GM19035 (cell line): ENCODE measurements at regions not wholly inside any gene's neighbourhood (a gene's known extent, or its start where the extent isn't known, plus 50 kb on each side); places are given as distances from the start of the nearest gene placed in this dataset.

ENCODE experiments used
- ATAC-seq: cut with Tn5 transposase; IDR thresholded peaks from one replicate; pipeline ENCODE4 v1.9.1; 2021; ENCODE audit not compliant: unreplicated experiment

- no peak for ATAC-seq
These were observed 113.1 kb upstream of the RGS18 start for GRCh38 chr1:192045131-192045530.

- ATAC-seq: no peak
These were observed 104.7 kb upstream of the RGS18 start for GRCh38 chr1:192053531-192053971.

- no peak for ATAC-seq
These were observed 100.5 kb upstream of the RGS18 start for GRCh38 chr1:192057766-192058165.

GRCh38 chr1:192059407-192059806, 98.9 kb upstream of the RGS18 start:
- no peak for ATAC-seq

- ATAC-seq: no peak
These were observed 96.7 kb upstream of the RGS18 start for GRCh38 chr1:192061556-192061955.

- ATAC-seq: no peak
These were observed 93.2 kb upstream of the RGS18 start for GRCh38 chr1:192065087-192065486.

GRCh38 chr1:192066202-192066601, 92.1 kb upstream of the RGS18 start:
- ATAC-seq: no peak

- no peak for ATAC-seq
These were observed 90.9 kb upstream of the RGS18 start for GRCh38 chr1:192067360-192067759.

GRCh38 chr1:192070213-192070612, 88.0 kb upstream of the RGS18 start:
- no peak for ATAC-seq

GRCh38 chr1:192080684-192081083, 77.6 kb upstream of the RGS18 start:
- no peak for ATAC-seq

- no peak for ATAC-seq
These were observed 76.9 kb upstream of the RGS18 start for GRCh38 chr1:192081359-192081758.

- no peak for ATAC-seq
These were observed 71.6 kb upstream of the RGS18 start for GRCh38 chr1:192086644-192087043.

- ATAC-seq: no peak
These were observed 70.9 kb upstream of the RGS18 start for GRCh38 chr1:192087334-192087733.

- no peak for ATAC-seq
These were observed 69.8 kb upstream of the RGS18 start for GRCh38 chr1:192088496-192088895.

GRCh38 chr1:192098001-192098400, 60.3 kb upstream of the RGS18 start:
- ATAC-seq: no peak

GRCh38 chr1:192099328-192099727, 58.9 kb upstream of the RGS18 start:
- ATAC-seq: no peak

- ATAC-seq: no peak
These were observed 57.4 kb upstream of the RGS18 start for GRCh38 chr1:192100686-192101468.

- ATAC-seq: no peak
These were observed 54.1 kb upstream of the RGS18 start for GRCh38 chr1:192104128-192104527.

GRCh38 chr1:192104852-192105251, 53.4 kb upstream of the RGS18 start:
- ATAC-seq: no peak

GRCh38 chr1:192108161-192108560, 50.1 kb upstream of the RGS18 start:
- no peak for ATAC-seq
